Stimulated activated CD4-positive, alpha-beta T cell treated with anti-CD3 and anti-CD28 coated beads, Interleukin-12 subunit alpha, Interleukin-12 subunit beta, amount 100 ng/mL, for 24 hours (primary cell): ENCODE measurements at regions not wholly inside any gene's neighbourhood (a gene's known extent, or its start where the extent isn't known, plus 50 kb on each side); places are given as distances from the start of the nearest gene placed in this dataset.

Experiments used
- DNase-seq, 2 experiments: peaks; one replicate each; pipeline ENCODE4 v3.0.0-alpha.2; 2020; ENCODE audit warnings: low read depth in 2 of 2

GRCh38 chr7:156480671-156481070 lies 159.9 kb upstream of the RNF32 start:
- DNase-seq: no peak

GRCh38 chr7:156479596-156479995 lies 161.0 kb upstream of the RNF32 start:
- DNase-seq: no peak

- DNase-seq: no peak
Measured at GRCh38 chr7:156478486-156478885, 162.1 kb upstream of the RNF32 start.

GRCh38 chr7:156475666-156476065 lies 164.9 kb upstream of the RNF32 start:
- no peak for DNase-seq

GRCh38 chr7:156475179-156475578 lies 165.4 kb upstream of the RNF32 start:
- no peak for DNase-seq

GRCh38 chr7:156474241-156474743 lies 166.3 kb upstream of the RNF32 start:
- DNase-seq: no peak

- no peak for DNase-seq
Measured at GRCh38 chr7:156473476-156474240, 166.9 kb upstream of the RNF32 start.

- DNase-seq: no peak
Measured at GRCh38 chr7:156472267-156472666, 168.3 kb upstream of the RNF32 start.

- no peak for DNase-seq
Measured at GRCh38 chr7:156470399-156471320, 169.9 kb upstream of the RNF32 start.

- DNase-seq: no peak
Measured at GRCh38 chr7:156466955-156467625, 173.5 kb upstream of the RNF32 start.

- no peak for DNase-seq
Measured at GRCh38 chr7:156466272-156466671, 174.3 kb upstream of the RNF32 start.

GRCh38 chr7:156465186-156465585 lies 175.4 kb upstream of the RNF32 start:
- DNase-seq: no peak

GRCh38 chr7:156464339-156464738 lies 176.2 kb upstream of the RNF32 start:
- DNase-seq: no peak

GRCh38 chr7:156463280-156463679 lies 177.3 kb upstream of the RNF32 start:
- DNase-seq: no peak

GRCh38 chr7:156461881-156462665 lies 178.5 kb upstream of the RNF32 start:
- no peak for DNase-seq

GRCh38 chr7:156460858-156461627 lies 179.5 kb upstream of the RNF32 start:
- no peak for DNase-seq

GRCh38 chr7:156459582-156459981 lies 181.0 kb upstream of the RNF32 start:
- DNase-seq: no peak

- no peak for DNase-seq
Measured at GRCh38 chr7:156459067-156459466, 181.5 kb upstream of the RNF32 start.

GRCh38 chr7:156458011-156458410 lies 182.6 kb upstream of the RNF32 start:
- DNase-seq: no peak

- no peak for DNase-seq
Measured at GRCh38 chr7:156456503-156457115, 184.0 kb upstream of the RNF32 start.
